Putamen (tissue), 1 donor: ENCODE measurements at regions not wholly inside any gene's neighbourhood (a gene's known extent, or its start where the extent isn't known, plus 50 kb on each side); places are given as distances from the start of the nearest gene placed in this dataset.

ENCODE experiments used
- DNase-seq: peaks from one replicate; pipeline ENCODE4 v3.0.0-alpha.2; 2016; ENCODE audit warnings: low spot score

DNA sequence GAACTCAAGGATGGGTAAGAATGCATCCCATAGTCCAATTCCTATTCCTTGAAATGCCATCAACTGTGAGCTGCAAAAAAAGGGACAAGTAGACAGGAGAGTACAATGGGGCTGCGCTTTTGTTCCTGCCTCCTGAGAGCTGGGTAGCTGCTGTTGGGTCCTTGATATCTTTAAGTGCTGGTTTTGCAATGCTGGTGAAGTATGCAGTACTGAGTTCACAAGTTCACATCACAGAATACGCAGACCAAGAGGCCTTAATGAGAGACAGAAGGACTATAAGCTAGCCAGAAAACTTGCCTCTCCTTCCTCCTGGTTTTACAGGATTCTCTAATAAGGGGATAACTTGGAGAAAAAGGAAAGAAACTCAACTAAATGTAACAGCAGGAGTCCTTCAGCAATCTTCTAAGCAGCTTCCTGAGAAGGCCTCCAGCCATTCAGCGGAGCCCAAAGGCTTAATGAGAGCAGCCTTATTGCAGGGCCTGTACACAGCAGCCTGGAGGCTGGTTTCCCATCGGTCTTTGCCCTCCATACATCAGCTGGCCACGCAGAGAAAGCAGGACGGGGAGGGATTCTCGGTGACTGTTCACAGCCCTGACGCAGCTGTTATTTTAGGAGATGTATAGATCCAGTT lies 293.1 kb downstream of the CDCA7 start:
- DNase-seq: no peak

DNA sequence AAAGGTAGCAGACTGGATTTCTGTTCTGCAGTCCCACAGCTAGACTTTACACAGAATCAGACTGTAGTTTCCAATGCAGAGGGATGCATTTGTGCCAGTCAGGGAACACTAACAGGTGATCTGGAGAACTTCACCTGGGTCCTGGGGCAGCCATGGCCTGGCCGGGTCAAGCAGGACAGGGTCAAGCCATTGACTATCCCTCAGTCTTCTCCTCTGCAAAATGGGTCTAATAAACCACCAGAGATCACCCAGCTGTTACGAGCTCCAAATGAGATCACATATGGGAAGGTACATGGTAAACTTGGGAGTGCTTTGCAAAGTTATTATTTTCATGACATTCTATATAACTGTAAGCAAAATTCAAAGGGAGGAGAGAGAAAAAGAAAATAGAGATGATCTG lies 294.1 kb downstream of the CDCA7 start:
- no peak for DNase-seq

DNA sequence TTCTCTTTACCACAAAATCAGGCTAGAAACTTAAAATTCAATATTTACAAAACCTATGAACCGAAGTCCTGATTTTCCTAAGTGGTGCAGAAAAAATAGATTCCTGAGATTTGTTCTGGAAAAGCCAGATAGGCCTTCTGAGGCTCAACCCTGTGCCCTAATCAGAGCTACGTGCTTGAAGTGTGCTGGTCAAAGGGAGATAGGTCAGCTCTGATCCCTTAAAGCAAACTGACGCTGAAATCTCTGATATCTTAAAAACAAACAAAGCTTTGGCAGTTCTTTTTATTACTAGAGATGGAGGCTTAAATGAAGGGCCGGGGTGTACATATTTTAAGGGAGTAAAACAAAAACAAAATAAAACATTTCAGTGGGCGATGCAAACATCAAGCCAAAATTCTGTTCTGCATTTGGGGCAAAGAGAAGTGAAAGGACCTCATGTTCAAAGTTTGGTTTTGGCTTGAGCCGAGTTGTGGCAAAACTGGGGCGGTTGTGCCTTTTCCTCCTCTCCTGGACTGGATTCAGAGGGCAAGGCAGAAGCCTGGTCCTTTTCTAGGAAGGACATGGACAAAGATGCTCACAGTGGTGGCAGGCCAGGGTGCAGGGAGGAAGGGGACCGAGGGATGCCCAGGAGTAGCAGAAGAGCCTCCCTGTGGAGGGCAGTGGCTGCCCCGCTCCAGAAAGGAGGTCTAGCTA lies 295.0 kb downstream of the CDCA7 start:
- DNase-seq: no peak

DNA sequence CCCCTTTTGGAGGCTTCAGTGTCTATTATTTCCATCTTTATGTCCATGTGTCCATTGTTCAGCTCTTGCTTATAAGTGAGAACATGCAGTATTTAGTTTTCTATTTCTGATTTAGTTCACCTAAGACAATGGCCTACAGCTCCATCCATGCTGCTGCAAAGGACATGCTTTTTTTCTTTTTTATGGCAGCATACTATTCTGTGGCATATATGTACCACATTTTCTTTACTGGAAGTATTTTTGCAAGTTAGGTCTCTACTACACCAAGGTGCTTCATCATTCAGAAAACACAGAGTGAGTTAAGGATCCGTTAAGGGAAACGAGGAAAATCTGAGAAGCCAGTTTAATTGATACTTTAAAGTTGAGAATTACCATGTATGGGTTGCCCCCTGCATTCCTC lies 297.2 kb downstream of the CDCA7 start:
- DNase-seq: no peak

DNA sequence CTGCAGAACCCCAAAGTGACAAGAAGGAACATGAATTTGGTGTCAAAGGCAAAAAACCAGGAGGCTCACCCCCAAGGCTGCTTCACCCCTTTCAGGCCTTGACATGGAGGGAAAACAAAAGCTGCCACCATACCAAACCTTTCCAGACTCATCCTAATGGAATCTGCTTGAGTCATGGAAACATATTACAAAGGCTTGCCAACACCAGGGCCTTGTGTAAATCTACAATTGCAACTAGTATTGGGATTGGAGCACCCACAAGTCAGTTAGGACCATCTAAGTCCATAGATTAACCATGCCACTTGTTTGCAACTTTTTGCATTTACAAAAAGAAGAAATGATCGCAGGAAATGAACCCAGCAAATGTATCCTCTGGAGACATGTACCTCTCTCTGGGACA lies 297.6 kb downstream of the CDCA7 start:
- DNase-seq: no peak

DNA sequence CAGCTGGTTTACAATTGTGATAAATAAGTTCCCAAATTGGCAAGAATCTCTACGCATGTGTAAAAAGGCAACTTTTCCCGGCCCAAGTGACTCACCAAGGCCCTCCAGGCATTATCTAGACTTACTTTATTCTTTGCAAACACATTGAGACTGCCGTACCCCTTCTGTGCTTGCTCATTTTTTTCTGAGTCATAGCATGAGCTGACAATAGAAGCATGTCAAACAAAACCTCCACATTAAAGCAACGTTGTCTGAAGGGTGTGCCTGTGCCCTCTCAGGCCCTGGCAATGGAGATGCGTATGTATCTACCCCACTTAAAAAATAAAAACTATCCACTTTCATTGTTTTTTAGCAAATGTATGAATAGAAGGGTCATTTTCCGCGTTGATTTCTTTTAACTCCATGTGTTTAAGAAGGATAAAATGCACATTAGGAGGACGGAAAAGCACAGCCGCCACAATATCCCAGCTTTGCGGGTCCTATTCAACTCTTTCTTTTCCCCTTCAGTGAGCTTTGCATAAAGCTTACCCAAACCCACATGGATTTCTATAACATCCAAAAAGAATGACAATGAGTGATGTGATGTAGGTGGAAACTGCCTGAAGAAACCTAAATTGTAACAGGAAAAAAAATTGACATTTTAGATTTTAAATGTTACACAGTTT lies 298.2 kb downstream of the CDCA7 start:
- peak; percentile 59 for DNase-seq

DNA sequence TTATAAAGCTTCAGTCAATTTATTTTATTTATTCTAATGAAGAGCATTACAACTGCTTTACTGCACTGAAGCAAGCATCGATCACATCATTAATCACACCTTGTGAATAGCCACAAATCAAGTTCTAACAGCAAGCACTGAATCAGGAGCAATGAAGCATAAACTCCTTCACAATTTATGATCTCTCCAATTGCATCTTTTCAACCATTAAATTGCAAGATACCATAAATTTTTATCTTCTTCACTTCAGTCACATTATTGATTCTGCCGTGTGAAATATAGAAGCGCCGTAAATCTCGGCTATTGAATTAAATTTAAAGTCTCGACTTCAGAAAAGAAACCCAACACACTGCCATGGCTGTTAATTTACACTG lies 298.7 kb downstream of the CDCA7 start:
- no peak for DNase-seq

DNA sequence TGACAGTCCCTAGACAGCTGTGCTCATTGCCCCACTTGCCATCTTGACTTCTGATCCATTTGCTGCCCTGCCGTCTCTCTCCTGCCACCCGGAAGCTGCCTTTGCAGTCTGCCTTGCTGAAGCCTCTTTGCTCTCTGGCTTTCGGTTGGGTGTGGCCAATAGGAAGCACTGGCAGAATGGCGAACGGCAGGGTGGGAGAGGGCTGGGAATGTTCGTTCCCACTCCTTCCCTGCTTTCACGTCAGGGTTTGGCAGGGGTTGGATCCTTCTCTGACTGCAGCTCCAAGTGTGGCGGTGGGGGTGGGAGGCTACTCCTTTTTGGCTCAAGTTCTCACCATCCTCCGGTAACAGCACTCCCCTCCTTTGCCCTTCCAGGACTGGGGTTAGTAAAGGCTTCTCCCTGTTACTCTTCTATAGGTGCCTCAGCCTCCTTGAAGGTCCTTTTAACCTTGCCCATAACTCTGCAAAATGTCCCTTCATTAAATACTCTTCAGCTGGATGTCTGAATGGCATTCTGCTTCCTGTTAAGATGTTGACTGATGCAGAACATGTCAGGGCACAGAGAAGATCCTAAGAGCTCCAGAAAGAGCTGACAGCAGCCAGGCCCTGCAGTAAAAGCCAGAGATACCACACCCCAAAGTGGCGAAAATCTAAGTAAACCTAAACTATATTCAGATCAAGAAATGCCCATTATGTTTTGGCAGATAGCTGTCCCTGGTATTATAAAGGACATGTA lies 299.7 kb downstream of the CDCA7 start:
- no peak for DNase-seq

DNA sequence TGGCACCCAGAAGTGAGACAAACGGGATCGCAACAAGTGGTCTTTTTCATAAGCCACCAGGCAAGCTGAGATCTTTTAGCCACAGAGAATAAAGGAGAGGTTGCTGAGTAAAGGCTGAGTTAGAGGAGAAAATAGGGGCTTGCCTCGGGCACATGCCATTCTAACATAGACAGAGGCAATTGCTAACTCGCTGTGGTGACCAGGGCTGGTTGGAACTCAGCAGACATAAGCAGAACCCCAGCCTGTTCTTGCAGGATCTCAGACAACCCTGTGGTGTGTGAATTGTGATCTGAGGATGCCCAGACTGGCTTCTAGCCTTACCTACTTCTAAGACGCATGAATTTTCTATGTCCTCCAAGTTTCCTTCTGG lies 300.2 kb downstream of the CDCA7 start:
- DNase-seq: no peak

DNA sequence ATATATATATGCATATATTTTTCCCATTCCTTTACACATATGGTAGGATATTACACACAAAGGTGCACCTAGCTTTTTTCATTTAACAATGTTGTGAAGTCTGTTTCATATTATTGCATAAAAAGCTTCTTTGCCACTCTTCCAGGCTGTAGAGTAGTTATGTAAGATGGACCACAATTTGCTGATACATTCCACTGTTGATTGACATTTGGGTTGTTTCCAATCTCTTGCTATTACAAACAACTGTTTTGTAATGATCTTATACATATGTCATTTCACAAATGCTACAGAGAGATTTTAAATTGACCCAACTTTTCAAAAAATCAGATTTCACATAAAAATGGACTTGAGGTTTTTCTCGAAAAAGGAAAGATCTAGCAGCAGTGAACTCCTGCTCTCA lies 301.4 kb downstream of the CDCA7 start:
- no peak for DNase-seq

DNA sequence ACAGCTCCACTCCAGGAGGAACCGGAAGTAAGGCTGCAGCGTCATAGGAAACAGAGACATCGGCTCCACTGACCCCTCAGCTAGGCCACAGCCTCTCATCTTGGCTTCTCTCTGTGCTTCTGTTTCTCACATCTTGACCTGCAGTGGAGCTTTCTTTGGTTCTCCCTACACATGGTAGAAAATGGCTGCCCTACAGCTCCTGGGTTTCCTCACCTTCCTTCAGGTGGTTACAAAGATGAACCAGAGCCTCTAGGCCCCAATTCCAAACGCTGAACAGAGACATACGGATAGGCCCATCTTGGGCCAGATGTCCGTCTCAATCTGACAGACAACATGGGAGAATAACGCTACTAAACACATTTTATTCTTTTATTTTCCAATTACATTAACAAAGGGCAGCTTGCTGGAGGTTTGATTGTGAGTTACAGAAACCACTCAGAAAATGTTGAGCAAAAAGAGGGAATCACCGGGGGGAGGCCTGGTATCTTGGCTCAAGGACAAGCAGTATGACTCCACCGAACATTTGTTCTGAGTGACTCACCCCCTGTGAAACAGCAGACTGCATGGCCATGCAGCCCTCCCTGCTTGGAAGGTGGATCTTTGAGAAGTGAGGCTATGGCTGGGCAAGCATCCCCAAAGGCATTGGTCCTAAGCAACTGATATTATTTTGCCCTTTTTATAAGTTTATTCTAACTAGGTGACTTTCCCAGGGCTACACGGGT lies 303.5 kb downstream of the CDCA7 start:
- DNase-seq: no peak

DNA sequence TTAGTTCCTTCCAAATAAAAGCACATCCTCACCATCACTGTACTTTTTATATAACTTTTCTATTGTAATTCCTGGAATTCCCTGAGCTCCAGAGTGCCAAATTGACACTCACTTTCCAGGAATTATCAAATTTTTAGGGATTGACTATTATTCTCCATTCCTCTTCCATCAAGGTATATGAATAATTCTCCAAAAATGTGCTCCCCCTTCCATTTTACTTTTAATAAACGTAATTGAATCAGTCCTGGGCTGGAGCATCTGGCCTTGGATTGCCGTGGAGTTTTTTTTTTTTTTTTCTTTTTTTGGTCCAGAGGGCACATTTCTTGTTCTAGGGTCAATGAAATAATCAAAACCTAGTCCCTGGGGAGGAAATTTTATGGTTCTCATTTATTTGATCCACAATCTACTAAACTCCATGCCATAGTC lies 304.3 kb downstream of the CDCA7 start:
- DNase-seq: no peak

DNA sequence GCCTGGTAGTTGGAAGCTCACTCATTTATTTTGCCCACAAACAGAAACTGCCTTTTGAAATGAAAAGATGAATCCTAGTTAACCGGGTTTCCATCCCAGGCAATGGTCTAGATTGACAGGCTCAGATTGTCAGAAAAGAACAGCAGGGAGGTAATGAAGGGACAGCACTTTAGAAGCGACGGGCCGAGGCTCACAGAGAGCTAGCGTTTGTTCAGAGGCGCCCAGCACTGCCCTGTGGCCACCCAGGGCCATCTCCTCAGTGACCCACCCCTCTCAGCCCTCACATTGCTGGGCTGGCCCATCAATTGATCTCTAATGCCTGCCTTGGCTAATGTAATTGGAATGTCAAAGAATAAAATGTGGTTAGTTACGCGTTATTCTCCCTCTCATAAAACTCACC lies 304.8 kb downstream of the CDCA7 start:
- DNase-seq: no peak

DNA sequence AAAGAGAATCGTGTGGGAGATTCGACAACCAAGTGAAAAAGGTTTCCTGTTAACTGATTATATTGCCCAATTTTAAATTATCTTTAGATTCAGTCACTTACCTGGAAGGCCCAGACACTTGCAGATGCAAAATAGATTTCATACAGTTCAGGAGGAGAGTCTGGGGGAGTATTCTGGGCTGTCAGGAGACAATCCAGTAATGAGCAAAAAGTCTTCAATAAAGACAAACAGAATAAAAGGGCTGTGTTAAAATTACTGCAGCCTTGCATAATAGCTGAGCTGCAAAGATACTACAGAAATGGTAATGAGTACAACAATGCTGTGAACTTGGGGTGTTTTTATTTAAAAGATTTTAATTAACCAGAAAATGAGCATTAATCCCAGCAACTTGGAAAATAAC lies 303.6 kb downstream of the SP3 start:
- DNase-seq: peak; percentile 47

DNA sequence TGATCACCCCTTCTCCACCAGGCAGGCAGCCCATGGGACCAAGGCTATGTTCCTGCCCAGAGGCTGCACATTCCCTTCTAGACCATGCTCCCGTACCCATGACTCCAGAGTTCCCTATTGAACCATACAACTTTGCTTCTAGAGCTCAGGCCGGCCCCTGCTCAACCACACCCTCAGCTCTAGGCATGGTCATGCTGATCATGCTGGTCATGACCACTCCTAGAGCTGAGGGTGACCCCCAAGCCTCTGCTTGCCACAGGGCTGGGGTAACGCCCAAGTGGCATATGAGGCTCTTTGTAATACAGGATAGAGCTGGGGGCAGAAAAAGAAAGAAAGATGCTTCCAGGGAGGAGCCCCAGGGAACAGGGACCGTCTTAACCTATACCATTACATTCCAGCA lies 301.8 kb downstream of the SP3 start:
- DNase-seq: no peak

DNA sequence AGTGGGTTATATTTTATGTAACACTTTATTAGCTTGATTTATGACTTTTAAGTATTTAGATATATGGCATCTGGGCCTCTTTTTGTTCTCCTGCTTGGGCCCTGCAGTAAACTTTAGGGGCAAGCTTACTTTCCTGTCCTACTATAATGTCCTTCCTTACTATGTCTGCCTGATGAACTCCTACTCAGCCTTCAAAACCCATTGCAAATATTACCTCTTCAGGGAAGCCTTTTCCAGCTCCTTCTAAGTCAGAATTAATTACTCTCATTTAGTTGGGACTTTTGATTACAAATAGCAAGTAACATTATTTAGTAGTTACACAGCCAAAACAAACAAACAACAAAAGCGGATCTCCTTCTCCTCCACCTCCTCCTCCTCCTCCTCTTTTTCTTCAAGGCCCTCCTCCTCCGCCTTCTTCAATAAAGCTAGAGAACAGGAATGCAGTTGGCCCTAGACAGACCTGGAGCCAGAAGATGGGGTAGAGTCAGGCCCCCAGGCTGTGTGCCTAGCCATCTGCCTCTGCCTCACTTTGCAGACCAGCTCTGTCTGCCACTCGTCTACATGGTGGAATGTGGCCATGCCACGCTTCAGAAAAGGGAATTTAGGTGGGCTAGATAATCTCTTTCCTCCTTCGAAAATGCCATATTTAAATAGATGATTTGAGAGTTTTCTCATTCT lies 301.2 kb downstream of the SP3 start:
- no peak for DNase-seq

DNA sequence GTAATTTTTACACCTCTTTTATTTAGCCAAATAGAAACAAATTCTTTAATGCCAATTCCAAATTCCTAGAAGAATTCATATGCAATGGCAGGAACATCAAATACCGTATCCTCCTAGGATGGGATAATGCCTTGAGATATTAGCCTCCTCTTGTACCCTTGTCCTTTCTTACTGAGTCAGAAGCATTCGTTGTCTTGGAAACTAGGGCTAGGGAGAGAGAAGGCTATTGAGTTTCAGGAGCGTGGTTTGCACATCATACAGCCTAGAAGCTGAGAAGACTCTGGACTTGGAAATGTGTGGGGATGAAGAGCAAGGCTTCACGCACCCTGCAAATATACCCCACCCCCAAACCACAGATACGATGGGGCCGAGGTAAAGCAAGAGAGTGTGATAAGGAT lies 300.7 kb downstream of the SP3 start:
- no peak for DNase-seq

DNA sequence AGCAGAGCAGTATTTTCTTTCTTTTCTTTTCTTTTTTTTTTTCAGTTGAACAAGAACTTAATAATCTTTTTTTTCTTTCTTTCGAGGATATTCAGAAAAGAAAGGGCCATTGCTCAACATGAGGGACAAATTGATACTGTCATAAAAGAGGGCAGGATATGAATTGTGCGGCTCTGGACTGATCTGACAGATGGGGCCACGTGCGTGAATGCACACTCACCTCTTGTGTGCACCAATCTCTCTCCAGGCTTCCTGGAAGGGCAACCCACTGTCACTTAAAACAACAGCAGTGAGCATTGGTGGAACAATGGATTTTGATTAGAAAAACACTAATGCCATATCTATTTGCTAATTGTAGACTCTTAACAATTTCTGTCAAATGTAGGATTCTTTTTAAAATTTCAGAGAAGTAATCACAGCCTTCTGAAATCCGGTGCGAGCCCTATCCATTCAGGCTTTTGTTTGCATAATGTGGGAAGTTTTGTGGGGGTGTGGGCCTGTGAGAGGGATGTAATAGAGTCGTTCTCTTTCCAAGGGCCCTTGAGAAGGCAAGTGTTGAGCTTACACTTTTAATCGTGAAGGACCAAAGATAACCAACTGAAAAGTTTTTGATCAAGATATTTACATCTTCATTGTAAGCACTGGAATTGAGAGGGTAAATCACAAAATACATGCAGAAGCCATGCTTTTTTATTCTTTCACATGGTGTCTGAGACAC lies 298.8 kb downstream of the SP3 start:
- no peak for DNase-seq

DNA sequence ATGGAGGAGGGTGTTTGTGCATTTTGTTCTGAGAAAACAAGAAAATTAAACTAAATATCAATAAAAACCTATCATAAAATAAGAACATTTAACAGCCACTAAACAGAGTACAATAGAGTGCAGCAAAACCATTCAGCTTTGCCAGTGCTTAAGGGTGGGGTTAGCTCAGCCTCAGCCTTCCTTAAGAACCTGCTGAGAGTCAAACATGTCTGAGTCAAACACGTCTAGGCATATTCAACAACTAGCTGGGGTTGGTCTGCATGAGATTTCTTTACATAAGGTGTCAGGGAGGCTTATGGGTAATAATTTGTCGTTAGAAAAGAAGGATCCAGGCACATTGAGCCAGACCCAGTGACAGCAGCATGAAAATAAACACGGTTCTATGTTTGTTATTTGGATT lies 298.2 kb downstream of the SP3 start:
- DNase-seq: no peak

DNA sequence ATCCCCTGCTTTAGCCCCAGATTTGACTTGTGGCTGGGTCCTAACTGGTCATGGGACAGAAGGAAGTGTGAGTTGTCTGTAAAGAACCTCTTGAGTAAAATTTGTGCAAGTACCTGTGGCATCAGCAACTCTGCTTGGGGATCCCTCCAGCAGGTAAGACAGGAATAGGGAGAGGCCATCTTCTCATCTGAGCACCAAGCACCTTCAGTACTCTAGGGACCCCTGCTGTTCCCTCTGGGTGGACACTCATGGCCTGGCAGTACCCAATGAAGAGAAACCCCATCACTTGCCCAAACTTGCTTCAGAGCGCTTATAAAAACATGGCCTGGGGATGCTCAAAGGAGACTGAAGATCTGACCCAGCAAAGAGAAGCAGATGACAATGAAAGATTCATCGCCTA lies 297.8 kb downstream of the SP3 start:
- DNase-seq: no peak

DNA sequence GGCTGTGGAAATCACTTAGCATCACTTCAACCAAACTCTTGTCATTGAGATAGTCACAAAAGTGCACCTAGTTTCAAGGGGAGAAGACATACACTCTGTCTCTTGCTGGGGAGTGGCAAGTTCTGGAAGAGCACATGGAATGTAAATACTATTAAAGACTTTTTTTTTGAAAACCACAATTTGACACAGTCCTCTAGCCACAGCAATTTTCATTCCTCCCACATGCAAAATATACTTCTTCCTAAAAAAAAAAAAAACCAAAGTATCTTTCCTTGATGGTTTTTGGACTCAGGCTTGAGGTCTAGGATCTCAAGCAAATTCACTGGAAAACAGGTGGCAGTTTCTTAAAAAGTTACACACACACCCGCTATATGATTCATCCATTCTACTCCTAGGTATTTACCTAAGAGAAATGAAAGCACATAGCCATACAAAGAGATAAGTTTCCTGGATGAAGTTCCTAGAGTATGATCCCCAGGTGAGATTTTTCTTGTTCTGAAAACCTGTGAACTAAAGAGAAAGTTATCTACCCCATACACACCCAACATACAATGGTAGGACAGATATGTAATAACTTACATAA lies 295.8 kb downstream of the SP3 start:
- DNase-seq: no peak
